SK-N-SH (cell line): ENCODE measurements at regions not wholly inside any gene's neighbourhood (a gene's known extent, or its start where the extent isn't known, plus 50 kb on each side); places are given as distances from the start of the nearest gene placed in this dataset.

Experiments used
- CTCF ChIA-PET: fragments of 300-600, 350-600 bp; formaldehyde crosslinking; extraction: SDS; loops from one replicate; lab custom pipeline; 2021; lab: Yijun Ruan, JAX
- POLR2A ChIA-PET: fragments of 350-600 bp; sonication (Branson Sonifier 250); formaldehyde crosslinking; extraction: SDS; loops from one replicate; lab custom pipeline; 2020; ENCODE audit warnings: antibody characterized with exemption, inconsistent platforms; lab: Yijun Ruan, JAX
- DNase-seq: peaks from one replicate; pipeline ENCODE4 v3.0.0; 2012
- H2AFZ ChIP-seq: fragments of 200-600 bp; sonication (generic); 2 replicates; pipeline ENCODE4 v1.8.1; 2016; ENCODE audit warnings: antibody characterized with exemption, mild to moderate bottlenecking, low read depth
- H3F3A ChIP-seq: fragments of 200-600 bp; sonication (generic); replicated peaks from 2 replicates; pipeline ENCODE3; 2016; ENCODE audit warnings: antibody characterized with exemption, mild to moderate bottlenecking; ENCODE audit not compliant: insufficient read depth
- H3K27ac ChIP-seq, 2 experiments: fragments of 200-500 bp in 1 of 2; fragments of 200-600 bp in 1 of 2; sonication (Bioruptor generic) in 1 of 2; sonication (generic), shearing (Covaris generic) in 1 of 2; 2 replicates each; pipeline versions ENCODE4 v1.5.1 to v1.6.1; 2014 to 2016; ENCODE audit warnings: low read depth in 2 of 2, inconsistent platforms in 1 of 2, low read length in 1 of 2, mild to moderate bottlenecking in 1 of 2, mixed read lengths in 1 of 2
- H3K27me3 ChIP-seq: fragments of 200-600 bp; sonication (generic), shearing (Covaris generic); 2 replicates; pipeline ENCODE4 v1.6.1; 2016; ENCODE audit warnings: mixed run types; ENCODE audit not compliant: insufficient read depth
- H3K36me3 ChIP-seq, 2 experiments: fragments of 200-500 bp in 1 of 2; fragments of 200-600 bp in 1 of 2; sonication (Bioruptor generic) in 1 of 2; sonication (generic) in 1 of 2; replicated peaks in 1 of 2; 2 replicates each; pipeline versions ENCODE3 to v1.5.1; 2014 to 2016; ENCODE audit warnings: low read length in 1 of 2, mild to moderate bottlenecking in 1 of 2; ENCODE audit not compliant: insufficient read depth in 2 of 2, control insufficient read depth in 1 of 2
- H3K4me1 ChIP-seq, 2 experiments: fragments of 200-500 bp in 1 of 2; fragments of 200-600 bp in 1 of 2; sonication (Bioruptor generic) in 1 of 2; sonication (generic), shearing (Covaris generic) in 1 of 2; 2 replicates each; pipeline versions ENCODE4 v1.5.1 to v1.6.1; 2014 to 2016; ENCODE audit warnings: low read depth in 1 of 2, low read length in 1 of 2, mixed run types in 1 of 2; ENCODE audit not compliant: insufficient read depth in 2 of 2, control insufficient read depth in 1 of 2
- H3K4me2 ChIP-seq: fragments of 200-600 bp; sonication (generic), shearing (Covaris generic); 2 replicates; pipeline ENCODE4 v1.6.1; 2017; ENCODE audit warnings: mixed run types
- H3K4me3 ChIP-seq, 2 experiments: fragments of 200-500 bp in 1 of 2; fragments of 200-600 bp in 1 of 2; sonication (Bioruptor generic) in 1 of 2; sonication (generic), shearing (Covaris generic) in 1 of 2; 2 replicates each; pipeline versions ENCODE4 v1.5.1 to v1.8.1; 2014 to 2016; ENCODE audit warnings: low read depth in 2 of 2, inconsistent platforms in 1 of 2, low read length in 1 of 2, mild to moderate bottlenecking in 1 of 2, mixed read lengths in 1 of 2, moderate library complexity in 1 of 2
- H3K79me2 ChIP-seq: fragments of 200-600 bp; sonication (generic); 2 replicates; pipeline ENCODE4 v1.8.1; 2017; ENCODE audit warnings: mild to moderate bottlenecking; ENCODE audit not compliant: insufficient read depth
- H3K9ac ChIP-seq: fragments of 200-600 bp; sonication (generic); 2 replicates; pipeline ENCODE4 v1.6.1; 2017; ENCODE audit warnings: mixed run types
- H3K9me2 ChIP-seq: fragments of 200-600 bp; sonication (generic); 2 replicates; pipeline ENCODE4 v1.6.1; 2017; ENCODE audit warnings: mixed run types
- H3K9me3 ChIP-seq: fragments of 200-600 bp; sonication (generic); 2 replicates; pipeline ENCODE4 v1.6.1; 2017; ENCODE audit warnings: mixed run types, mild to moderate bottlenecking, moderate library complexity
- H4K20me1 ChIP-seq: fragments of 200-600 bp; sonication (generic); 2 replicates; pipeline ENCODE4 v1.6.1; 2017; ENCODE audit warnings: mild to moderate bottlenecking, mixed run types; ENCODE audit not compliant: insufficient read depth
- ELF1 ChIP-seq: IDR thresholded peaks from 2 replicates; pipeline ENCODE4 v1.4.0; 2012
- EP300 ChIP-seq, 2 experiments: IDR thresholded peaks; 2 replicates each; pipeline versions ENCODE4 v1.4.0 to v1.6.1; 2012; ENCODE audit warnings: borderline replicate concordance in 1 of 2, low read depth in 1 of 2, low read length in 1 of 2
- EZH2phosphoT487 ChIP-seq: fragments of 200-600 bp; sonication (generic); IDR thresholded peaks from 2 replicates; pipeline ENCODE4 v1.6.1; 2017; ENCODE audit warnings: low read depth, mixed run types, mild to moderate bottlenecking, antibody characterized with exemption, moderate library complexity, borderline replicate concordance
- FOSL2 ChIP-seq: IDR thresholded peaks from 2 replicates; pipeline ENCODE4 v1.4.0; 2012; ENCODE audit warnings: low read depth, mild to moderate bottlenecking, moderate library complexity, borderline replicate concordance
- FOXJ3 ChIP-seq: sonication (generic); formaldehyde crosslinking; IDR thresholded peaks from 2 replicates; pipeline ENCODE4 v1.5.1; 2020; ENCODE audit warnings: mild to moderate bottlenecking, missing genetic modification reagents
- JUND ChIP-seq: IDR thresholded peaks from 2 replicates; pipeline ENCODE4 v1.4.0; 2012
- MEF2A ChIP-seq: IDR thresholded peaks from 2 replicates; pipeline ENCODE4 v1.4.0; 2012; ENCODE audit warnings: low read depth, borderline replicate concordance
- NFIC ChIP-seq: IDR thresholded peaks from 2 replicates; pipeline ENCODE4 v1.4.0; 2012; ENCODE audit warnings: borderline replicate concordance
- RAD21 ChIP-seq: IDR thresholded peaks from 2 replicates; pipeline ENCODE4 v1.6.1; 2012; ENCODE audit warnings: mild to moderate bottlenecking, low read length
- RCOR1 ChIP-seq: fragments of 150-350 bp; IDR thresholded peaks from 2 replicates; pipeline ENCODE4 v1.6.1; 2017; ENCODE audit warnings: antibody characterized with exemption, low read length
- RFX5 ChIP-seq: IDR thresholded peaks from 2 replicates; pipeline ENCODE4 v1.6.1; 2012; ENCODE audit warnings: mild to moderate bottlenecking, improper control_type of control experiment, low read length
- SIN3A ChIP-seq: IDR thresholded peaks from 2 replicates; pipeline ENCODE4 v1.6.1; 2012; ENCODE audit warnings: low read depth, mild to moderate bottlenecking, low read length, moderate library complexity, borderline replicate concordance
- SMC3 ChIP-seq: IDR thresholded peaks from 2 replicates; pipeline ENCODE4 v1.6.1; 2012; ENCODE audit warnings: low read depth, low read length, improper control_type of control experiment
- TCF12 ChIP-seq: IDR thresholded peaks from 2 replicates; pipeline ENCODE4 v1.4.0; 2012
- TEAD4 ChIP-seq: IDR thresholded peaks from 2 replicates; pipeline ENCODE4 v1.4.0; 2012; ENCODE audit warnings: mild to moderate bottlenecking, borderline replicate concordance; ENCODE audit not compliant: insufficient read depth
- whole genome bisulfite sequencing: methylation state at CpG from one replicate; pipeline ENCODE4 v1.1.6; 2017; ENCODE audit warnings: low lambda C conversion rate; 5-methylcytosine and 5-hydroxymethylcytosine counted together
- TF ChIP-seq, protein P1 (sequence below): IDR thresholded peaks from 2 replicates; pipeline ENCODE4 v1.4.0; 2012; ENCODE audit warnings: low read depth
- TF ChIP-seq, protein P2 (sequence below): IDR thresholded peaks from 2 replicates; pipeline ENCODE4; 2012

DNA sequence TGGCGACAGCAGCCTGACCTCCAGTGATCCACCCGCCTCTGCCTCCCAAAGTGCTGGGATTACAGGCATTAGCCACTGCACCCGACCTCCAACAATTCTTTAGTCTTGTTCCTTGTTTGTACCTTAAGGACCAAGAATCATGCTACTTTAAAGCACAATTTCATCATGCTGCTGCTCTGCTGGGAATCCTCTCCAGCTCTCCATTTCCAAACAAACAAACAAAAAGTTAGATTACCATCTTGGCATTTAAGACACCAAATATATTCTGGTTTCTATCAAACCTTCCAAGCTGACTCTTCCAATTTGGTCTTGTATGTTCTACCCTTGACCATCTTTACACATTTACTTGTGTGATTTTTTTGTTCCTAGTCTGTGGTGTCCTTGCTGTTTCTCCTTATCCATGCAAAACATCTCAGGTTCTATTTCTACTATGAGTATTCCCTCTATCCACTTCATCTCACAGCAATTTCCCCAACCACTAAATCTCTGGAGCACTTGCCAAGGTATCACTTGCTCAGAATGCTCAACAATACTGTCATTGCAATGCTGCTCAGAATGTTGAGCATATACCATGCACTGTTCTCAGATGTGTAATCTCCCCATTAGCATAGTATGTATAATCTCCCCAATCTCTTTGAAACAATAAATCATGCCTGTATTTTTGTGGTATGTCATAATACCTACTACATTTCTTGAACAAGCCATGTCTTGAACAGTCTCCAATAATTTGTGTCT is 73.2 kb upstream of the GALNT5 start:
- POLR2A ChIA-PET = no interaction called here

GRCh38 chr2:157185476-157186227 is 71.9 kb upstream of the GALNT5 start:
- H3K4me1 ChIP-seq = peaks cover 0 to 13% of the 10 kb centered on the region in 2 experiments; a peak in 3 of 4 replicates
- H3K79me2 ChIP-seq = no peaks in the 10 kb centered on the region
- no peaks in the 10 kb centered on the region for H3K9me2 ChIP-seq
- H3K36me3 ChIP-seq = no peaks in the 10 kb centered on the region
- no peaks in the 10 kb centered on the region for H3K27me3 ChIP-seq
- WGBS = 57% methylated on average over 4 of the region's 4 CpGs
- TF ChIP-seq, protein P1, sequence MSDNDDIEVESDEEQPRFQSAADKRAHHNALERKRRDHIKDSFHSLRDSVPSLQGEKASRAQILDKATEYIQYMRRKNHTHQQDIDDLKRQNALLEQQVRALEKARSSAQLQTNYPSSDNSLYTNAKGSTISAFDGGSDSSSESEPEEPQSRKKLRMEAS = no peak
- CTCF ChIA-PET = no interaction called here
- no peak overlapping the region for H3K9ac ChIP-seq
- POLR2A ChIA-PET = no interaction called here
- H3K4me2 ChIP-seq = no peak overlapping the region
- H3K9me3 ChIP-seq = no peaks in the 10 kb centered on the region
- no peaks in the 10 kb centered on the region for H4K20me1 ChIP-seq
- H3K4me3 ChIP-seq = no peak overlapping the region
- no peak for DNase-seq
- no peak overlapping the region for H2AFZ ChIP-seq
- H3F3A ChIP-seq = peaks cover 29% of the 10 kb centered on the region
- no peak overlapping the region for H3K27ac ChIP-seq

More for the DNA sequence above, 73.2 kb upstream of the GALNT5 start:
- H3K9ac ChIP-seq = no peak overlapping the region
- peaks cover 29% of the 10 kb centered on the region for H3F3A ChIP-seq
- no peaks in the 10 kb centered on the region for H4K20me1 ChIP-seq
- CTCF ChIA-PET = no interaction called here
- H3K4me3 ChIP-seq = no peak overlapping the region
- H3K4me1 ChIP-seq = peaks cover 0 to 10% of the 10 kb centered on the region in 2 experiments; a peak in 3 of 4 replicates
- H3K9me2 ChIP-seq = no peaks in the 10 kb centered on the region
- DNase-seq = no peak
- TF ChIP-seq TCF12 (peak; percentile 27; the same call in 1 of the 2 replicates), FOXJ3 (CRISPR knock-in tag) (no peak), RCOR1 (no peak), FOSL2 (peak; percentile 5; the same call in 1 of the 2 replicates), JUND (0 out of 2 replicates have a peak, but pooled peaks have one; percentile 3), SIN3A (no peak)
- no peaks in the 10 kb centered on the region for H3K9me3 ChIP-seq
- no peaks in the 10 kb centered on the region for H3K27me3 ChIP-seq
- H3K36me3 ChIP-seq = no peaks in the 10 kb centered on the region
- no peak overlapping the region for H3K4me2 ChIP-seq
- 65% methylated on average over 3 of the region's 3 CpGs for WGBS
- H3K27ac ChIP-seq = peak overlapping the region in 1 of 2 experiments; percentile 94; a peak in 1 of 4 replicates
- H2AFZ ChIP-seq = no peak overlapping the region
- H3K79me2 ChIP-seq = no peaks in the 10 kb centered on the region

DNA sequence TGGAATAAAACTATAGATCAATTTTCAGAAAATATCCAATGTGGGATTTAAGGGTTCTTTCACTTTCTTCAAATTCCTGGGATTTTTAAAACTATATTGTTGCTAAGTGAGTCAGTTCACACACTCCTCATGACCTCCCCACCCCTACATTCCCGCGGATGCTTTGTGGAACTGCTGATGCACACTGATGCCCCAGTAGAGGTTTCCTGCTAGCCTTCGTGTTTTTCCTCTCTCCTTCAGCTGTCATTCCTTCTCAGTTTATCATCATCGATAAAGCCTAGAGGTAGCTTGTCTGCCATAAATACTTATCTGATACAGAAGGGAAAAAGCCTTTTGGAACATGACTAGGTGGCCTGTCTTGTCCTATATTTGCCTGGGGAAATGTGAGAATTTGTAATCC is 67.4 kb upstream of the GALNT5 start:
- 12% methylated on average over 4 of the region's 4 CpGs for WGBS
- DNase-seq = no peak
- CTCF ChIA-PET = no interaction called here
- TF ChIP-seq JUND = 0 out of 2 replicates have a peak, but pooled peaks have one; percentile 33
- no peak for TF ChIP-seq RAD21
- peak; percentile 70; the same call in 1 of the 2 replicates for TF ChIP-seq TEAD4
- TF ChIP-seq NFIC = 0 out of 2 replicates have a peak, but pooled peaks have one; percentile 19
- TF ChIP-seq EZH2phosphoT487 = no peak
- TF ChIP-seq, protein P1 = peak; percentile 62
- TF ChIP-seq, protein P2, sequence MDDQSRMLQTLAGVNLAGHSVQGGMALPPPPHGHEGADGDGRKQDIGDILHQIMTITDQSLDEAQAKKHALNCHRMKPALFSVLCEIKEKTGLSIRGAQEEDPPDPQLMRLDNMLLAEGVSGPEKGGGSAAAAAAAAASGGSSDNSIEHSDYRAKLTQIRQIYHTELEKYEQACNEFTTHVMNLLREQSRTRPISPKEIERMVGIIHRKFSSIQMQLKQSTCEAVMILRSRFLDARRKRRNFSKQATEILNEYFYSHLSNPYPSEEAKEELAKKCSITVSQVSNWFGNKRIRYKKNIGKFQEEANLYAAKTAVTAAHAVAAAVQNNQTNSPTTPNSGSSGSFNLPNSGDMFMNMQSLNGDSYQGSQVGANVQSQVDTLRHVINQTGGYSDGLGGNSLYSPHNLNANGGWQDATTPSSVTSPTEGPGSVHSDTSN = peak; percentile 71
- TF ChIP-seq MEF2A = no peak
- no peak for TF ChIP-seq RFX5
- TF ChIP-seq ELF1 = no peak
- TF ChIP-seq EP300 (IDR thresholded peaks at IDR 0.05; ENCODE audit: borderline replicate concordance in 1 of 2, low read depth in 1 of 2, low read length in 1 of 2) = peak in 1 of 2 experiments; percentile 68; a peak in 1 of 4 replicates
- TF ChIP-seq SMC3 = no peak

More for the DNA sequence above, 67.4 kb upstream of the GALNT5 start:
- H3K79me2 ChIP-seq = no peaks in the 10 kb centered on the region
- H3K4me3 ChIP-seq = no peak overlapping the region
- H3K36me3 ChIP-seq = no peaks in the 10 kb centered on the region
- H3K4me2 ChIP-seq = peak overlapping the region; percentile 9; the same call in 1 of the 2 replicates
- H4K20me1 ChIP-seq = no peaks in the 10 kb centered on the region
- H3K9me2 ChIP-seq = no peaks in the 10 kb centered on the region
- no peaks in the 10 kb centered on the region for H3K27me3 ChIP-seq
- H3K27ac ChIP-seq = peak overlapping the region in 1 of 2 experiments; percentile 43; a peak in 1 of 4 replicates
- H2AFZ ChIP-seq = peak overlapping the region; percentile 54; the same call in 1 of the 2 replicates
- peaks cover 3% of the 10 kb centered on the region for H3F3A ChIP-seq
- POLR2A ChIA-PET = no interaction called here
- no peak overlapping the region for H3K9ac ChIP-seq
- H3K4me1 ChIP-seq = peaks cover 0 to 10% of the 10 kb centered on the region in 2 experiments; a peak in 1 of 4 replicates
- H3K9me3 ChIP-seq = no peaks in the 10 kb centered on the region
